A549 (cell line): ENCODE measurements at regions not wholly inside any gene's neighbourhood (a gene's known extent, or its start where the extent isn't known, plus 50 kb on each side); places are given as distances from the start of the nearest gene placed in this dataset.

Experiments
- ATAC-seq, 2 experiments: fragments of 200-7000 bp in 1 of 2; fragments of >200 bp in 1 of 2; cut with Nextera tagmentation in 1 of 2; cut with Tn5 transposase in 1 of 2; 3 replicates each; pipeline versions ENCODE4 v1.8.0 to v1.9.1; 2018 to 2020; ENCODE audit warnings: mild to moderate bottlenecking in 1 of 2, moderate library complexity in 1 of 2
- CTCF ChIA-PET: fragments of 300-600 bp; sonication (Branson Sonifier 250); formaldehyde crosslinking; extraction: SDS; loops from one replicate; lab custom pipeline; 2021; ENCODE audit warnings: antibody characterized with exemption, inconsistent platforms; lab: Yijun Ruan, JAX
- POLR2A ChIA-PET: fragments of 350-600 bp; formaldehyde crosslinking; extraction: SDS; loops from one replicate; lab custom pipeline; 2021; ENCODE audit warnings: antibody characterized with exemption, inconsistent platforms; lab: Yijun Ruan, JAX
- DNase-seq, 2 experiments: peaks; one replicate each; pipeline versions ENCODE4 v3.0.0 to v3.0.0-alpha.2; 2011 to 2016; ENCODE audit warnings: low read depth in 1 of 2, low spot score in 1 of 2
- FAIRE-seq: peaks from 2 replicates; lab custom pipeline; 2011; peaks lifted over from hg19 to GRCh38; lab: Jason Lieb, UNC
- H3K27ac ChIP-seq, 2 experiments: fragments of >200 bp; sonication (Bioruptor Twin); formaldehyde crosslinking; 3 replicates each; pipeline ENCODE4 v1.5.1; 2016 to 2017
- H3K4me1 ChIP-seq: fragments of >200 bp; sonication (Bioruptor Twin); formaldehyde crosslinking; 3 replicates; pipeline ENCODE4 v1.6.1; 2016
- H3K4me2 ChIP-seq: fragments of >200 bp; sonication (Bioruptor Twin); formaldehyde crosslinking; 3 replicates; pipeline ENCODE4 v1.6.1; 2016
- H3K4me3 ChIP-seq: fragments of >200 bp; sonication (Bioruptor Twin); formaldehyde crosslinking; 3 replicates; pipeline ENCODE4 v1.5.1; 2016
- H3K9me3 ChIP-seq: fragments of >200 bp; sonication (Bioruptor Twin); formaldehyde crosslinking; 3 replicates; pipeline ENCODE4 v1.6.1; 2016
- BHLHE40 ChIP-seq: IDR thresholded peaks from 2 replicates; pipeline ENCODE4 v1.6.1; 2012; ENCODE audit warnings: low read depth, low read length, inconsistent platforms
- CBX2 ChIP-seq: fragments of 200-600 bp; sonication (generic); IDR thresholded peaks from 2 replicates; pipeline ENCODE4 v1.6.1; 2016; ENCODE audit warnings: low read depth, mild to moderate bottlenecking, borderline replicate concordance
- CBX8 ChIP-seq: fragments of 200-600 bp; sonication (generic); IDR thresholded peaks from 2 replicates; pipeline ENCODE4 v1.6.1; 2016
- CHD2 ChIP-seq: fragments of 150-350 bp; IDR thresholded peaks from 2 replicates; pipeline ENCODE4 v1.6.1; 2014; ENCODE audit warnings: low read length; ENCODE audit not compliant: partially characterized antibody
- CHD4 ChIP-seq: fragments of 200-600 bp; sonication (generic); IDR thresholded peaks from 2 replicates; pipeline ENCODE4 v1.6.1; 2016; ENCODE audit warnings: antibody characterized with exemption, mild to moderate bottlenecking, borderline replicate concordance
- HOXA7 ChIP-seq: fragments of 250-450 bp; sonication (Bioruptor Pico); IDR thresholded peaks from 2 replicates; pipeline ENCODE4 v1.5.0; 2020; ENCODE audit warnings: mild to moderate bottlenecking, moderate library complexity
- MAFK ChIP-seq: fragments of 450-650 bp; IDR thresholded peaks from 2 replicates; pipeline ENCODE4 v1.6.1; 2014; ENCODE audit not compliant: partially characterized antibody
- MYC ChIP-seq: IDR thresholded peaks from 2 replicates; pipeline ENCODE4 v1.6.1; 2012; ENCODE audit warnings: mild to moderate bottlenecking, inconsistent platforms, low read length, improper control_type of control experiment, borderline replicate concordance
- NFE2L2 ChIP-seq: fragments of 150-350 bp; conservative IDR thresholded peaks from 2 replicates; pipeline ENCODE4 v1.6.1; 2014; ENCODE audit warnings: low read length
- PHF8 ChIP-seq: fragments of 200-600 bp; sonication (generic); IDR thresholded peaks from 2 replicates; pipeline ENCODE4 v1.6.1; 2016; ENCODE audit warnings: low read depth, mild to moderate bottlenecking, antibody characterized with exemption, moderate library complexity, borderline replicate concordance
- RAD21 ChIP-seq, 2 experiments: fragments of >200 bp in 1 of 2; sonication (Bioruptor Twin) in 1 of 2; formaldehyde crosslinking in 1 of 2; IDR thresholded peaks in 1 of 2; conservative IDR thresholded peaks in 1 of 2; 2 replicates in 1 of 2; 3 replicates in 1 of 2; pipeline ENCODE4 v1.6.1; 2012 to 2018; ENCODE audit warnings: inconsistent platforms in 1 of 2
- RARB ChIP-seq: fragments of 250-450 bp; sonication (Bioruptor Pico); IDR thresholded peaks from 2 replicates; pipeline ENCODE4 v1.8.0; 2021; ENCODE audit warnings: mild to moderate bottlenecking, moderate library complexity
- RFX5 ChIP-seq: fragments of 450-650 bp; IDR thresholded peaks from 2 replicates; pipeline ENCODE4 v1.7.1; 2014; ENCODE audit warnings: antibody characterized with exemption, mild to moderate bottlenecking, moderate library complexity
- TP53 ChIP-seq: fragments of 250-450 bp; sonication (Bioruptor Pico); IDR thresholded peaks from 2 replicates; pipeline ENCODE4 v1.5.0; 2021; ENCODE audit warnings: mild to moderate bottlenecking, moderate library complexity
- ZFP36 ChIP-seq: fragments of 450-650 bp; IDR thresholded peaks from 2 replicates; pipeline ENCODE4 v1.6.1; 2014; ENCODE audit warnings: borderline replicate concordance; ENCODE audit not compliant: partially characterized antibody
- ZNF302 ChIP-seq: fragments of 250-450 bp; sonication (Bioruptor Pico); IDR thresholded peaks from 2 replicates; pipeline ENCODE4 v1.9.0; 2021; ENCODE audit warnings: inconsistent platforms, mild to moderate bottlenecking, moderate library complexity
- WGBS: methylation state at CpG from one replicate; pipeline ENCODE4 v1.1.6; 2017; ENCODE audit errors: missing lambda C conversion rate; 5-methylcytosine and 5-hydroxymethylcytosine counted together
- TF ChIP-seq, protein P1 (sequence below): fragments of 200-600 bp; sonication (generic); IDR thresholded peaks from 2 replicates; pipeline ENCODE4 v1.6.1; 2016; ENCODE audit warnings: antibody characterized with exemption, mild to moderate bottlenecking, moderate library complexity
- TF ChIP-seq, protein P2 (sequence below): fragments of >200 bp; sonication (Bioruptor Twin); formaldehyde crosslinking; IDR thresholded peaks from 3 replicates; pipeline ENCODE4 v1.5.1; 2016
- TF ChIP-seq, protein P3 (sequence below): IDR thresholded peaks from 2 replicates; pipeline ENCODE4 v1.6.1; 2012; ENCODE audit warnings: low read depth, borderline replicate concordance

DNA sequence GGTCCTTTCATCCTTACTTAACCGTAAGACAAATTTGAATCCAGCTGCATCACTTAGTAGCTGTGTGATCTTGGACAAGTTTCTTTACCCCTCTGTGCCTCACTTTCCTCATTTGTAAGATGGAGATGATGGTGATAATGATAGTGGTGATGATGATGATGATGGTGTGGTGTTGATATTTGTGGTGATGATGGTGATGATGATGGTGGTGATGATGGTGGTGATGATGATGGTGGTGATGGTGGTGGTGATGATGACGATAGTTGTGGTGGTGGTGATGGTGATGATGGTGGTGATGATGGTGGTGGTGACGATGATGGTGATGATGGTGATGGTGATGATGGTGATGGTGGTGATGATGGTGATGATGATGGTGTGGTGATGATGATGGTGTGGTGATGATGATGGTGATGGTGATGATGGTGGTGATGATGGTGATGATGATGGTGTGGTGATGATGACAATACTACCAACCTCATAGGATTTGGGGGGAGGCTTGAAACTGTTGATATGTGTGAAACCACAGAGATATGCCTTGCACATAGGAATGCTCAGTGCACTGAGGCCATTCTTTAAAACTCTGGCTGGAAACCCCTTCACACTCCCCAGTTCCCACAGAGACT is 233.2 kb downstream of the LY86 start:
- POLR2A ChIA-PET: interaction anchor here (0.7 kb wide), 1 partner anchor 386 kb away, joined by 3 read pairs; no protein-coding TSS in a partner anchor
- Histone ChIP-seq H3K4me2 (no peak overlapping the region), H3K4me1 (no peaks in the 10 kb centered on the region), H3K4me3 (no peak overlapping the region), H3K27ac (no peak overlapping the region), H3K9me3 (no peaks in the 10 kb centered on the region)
- no peak for DNase-seq
- TF ChIP-seq ZNF302 (CRISPR knock-in tag) (no peak), TP53 (no peak), ZFP36 (no peak), RAD21 (conservative IDR thresholded peaks at IDR 0.05 in 1 of 2, IDR thresholded peaks at IDR 0.05 in 1 of 2) (no peak), CHD2 (no peak), HOXA7 (CRISPR knock-in tag) (no peak), PHF8 (no peak), CBX2 (no peak), CHD4 (no peak), CBX8 (no peak)
- TF ChIP-seq, protein P1, sequence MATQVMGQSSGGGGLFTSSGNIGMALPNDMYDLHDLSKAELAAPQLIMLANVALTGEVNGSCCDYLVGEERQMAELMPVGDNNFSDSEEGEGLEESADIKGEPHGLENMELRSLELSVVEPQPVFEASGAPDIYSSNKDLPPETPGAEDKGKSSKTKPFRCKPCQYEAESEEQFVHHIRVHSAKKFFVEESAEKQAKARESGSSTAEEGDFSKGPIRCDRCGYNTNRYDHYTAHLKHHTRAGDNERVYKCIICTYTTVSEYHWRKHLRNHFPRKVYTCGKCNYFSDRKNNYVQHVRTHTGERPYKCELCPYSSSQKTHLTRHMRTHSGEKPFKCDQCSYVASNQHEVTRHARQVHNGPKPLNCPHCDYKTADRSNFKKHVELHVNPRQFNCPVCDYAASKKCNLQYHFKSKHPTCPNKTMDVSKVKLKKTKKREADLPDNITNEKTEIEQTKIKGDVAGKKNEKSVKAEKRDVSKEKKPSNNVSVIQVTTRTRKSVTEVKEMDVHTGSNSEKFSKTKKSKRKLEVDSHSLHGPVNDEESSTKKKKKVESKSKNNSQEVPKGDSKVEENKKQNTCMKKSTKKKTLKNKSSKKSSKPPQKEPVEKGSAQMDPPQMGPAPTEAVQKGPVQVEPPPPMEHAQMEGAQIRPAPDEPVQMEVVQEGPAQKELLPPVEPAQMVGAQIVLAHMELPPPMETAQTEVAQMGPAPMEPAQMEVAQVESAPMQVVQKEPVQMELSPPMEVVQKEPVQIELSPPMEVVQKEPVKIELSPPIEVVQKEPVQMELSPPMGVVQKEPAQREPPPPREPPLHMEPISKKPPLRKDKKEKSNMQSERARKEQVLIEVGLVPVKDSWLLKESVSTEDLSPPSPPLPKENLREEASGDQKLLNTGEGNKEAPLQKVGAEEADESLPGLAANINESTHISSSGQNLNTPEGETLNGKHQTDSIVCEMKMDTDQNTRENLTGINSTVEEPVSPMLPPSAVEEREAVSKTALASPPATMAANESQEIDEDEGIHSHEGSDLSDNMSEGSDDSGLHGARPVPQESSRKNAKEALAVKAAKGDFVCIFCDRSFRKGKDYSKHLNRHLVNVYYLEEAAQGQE: no peak
- TF ChIP-seq, protein P2, sequence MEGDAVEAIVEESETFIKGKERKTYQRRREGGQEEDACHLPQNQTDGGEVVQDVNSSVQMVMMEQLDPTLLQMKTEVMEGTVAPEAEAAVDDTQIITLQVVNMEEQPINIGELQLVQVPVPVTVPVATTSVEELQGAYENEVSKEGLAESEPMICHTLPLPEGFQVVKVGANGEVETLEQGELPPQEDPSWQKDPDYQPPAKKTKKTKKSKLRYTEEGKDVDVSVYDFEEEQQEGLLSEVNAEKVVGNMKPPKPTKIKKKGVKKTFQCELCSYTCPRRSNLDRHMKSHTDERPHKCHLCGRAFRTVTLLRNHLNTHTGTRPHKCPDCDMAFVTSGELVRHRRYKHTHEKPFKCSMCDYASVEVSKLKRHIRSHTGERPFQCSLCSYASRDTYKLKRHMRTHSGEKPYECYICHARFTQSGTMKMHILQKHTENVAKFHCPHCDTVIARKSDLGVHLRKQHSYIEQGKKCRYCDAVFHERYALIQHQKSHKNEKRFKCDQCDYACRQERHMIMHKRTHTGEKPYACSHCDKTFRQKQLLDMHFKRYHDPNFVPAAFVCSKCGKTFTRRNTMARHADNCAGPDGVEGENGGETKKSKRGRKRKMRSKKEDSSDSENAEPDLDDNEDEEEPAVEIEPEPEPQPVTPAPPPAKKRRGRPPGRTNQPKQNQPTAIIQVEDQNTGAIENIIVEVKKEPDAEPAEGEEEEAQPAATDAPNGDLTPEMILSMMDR: no peak
- TF ChIP-seq, protein P3, sequence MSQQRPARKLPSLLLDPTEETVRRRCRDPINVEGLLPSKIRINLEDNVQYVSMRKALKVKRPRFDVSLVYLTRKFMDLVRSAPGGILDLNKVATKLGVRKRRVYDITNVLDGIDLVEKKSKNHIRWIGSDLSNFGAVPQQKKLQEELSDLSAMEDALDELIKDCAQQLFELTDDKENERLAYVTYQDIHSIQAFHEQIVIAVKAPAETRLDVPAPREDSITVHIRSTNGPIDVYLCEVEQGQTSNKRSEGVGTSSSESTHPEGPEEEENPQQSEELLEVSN: no peak
- FAIRE-seq: no peak
- ATAC-seq: no peak
- 46% methylated on average over 3 of the region's 3 CpGs for WGBS
- CTCF ChIA-PET: no interaction called here

DNA sequence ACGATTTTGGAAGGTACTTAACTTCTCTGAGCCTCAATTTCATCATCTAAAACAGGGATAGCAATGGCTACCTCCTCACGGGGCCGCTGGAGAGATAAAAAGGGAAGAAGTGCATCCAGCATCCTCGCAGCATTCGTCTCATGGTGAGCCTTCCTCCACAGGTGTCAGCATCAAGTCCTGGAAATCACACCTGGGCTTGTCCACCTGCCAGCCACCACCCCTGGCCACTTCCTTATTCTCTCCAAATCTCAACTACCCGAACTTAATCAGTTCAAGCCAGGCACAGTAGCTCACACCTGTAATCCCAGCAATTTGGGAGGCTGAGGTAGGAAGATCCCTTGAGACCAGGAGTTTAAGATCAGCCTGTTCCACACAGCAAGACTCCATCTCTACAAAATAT is 234.5 kb downstream of the LY86 start:
- Histone ChIP-seq H3K4me1 (no peaks in the 10 kb centered on the region), H3K27ac (no peak overlapping the region), H3K4me3 (no peak overlapping the region), H3K9me3 (no peaks in the 10 kb centered on the region), H3K4me2 (no peak overlapping the region)
- TF ChIP-seq RFX5 (no peak), MYC (no peak), MAFK (no peak), BHLHE40 (no peak), RARB (CRISPR knock-in tag) (no peak), RAD21 (conservative IDR thresholded peaks at IDR 0.05 in 1 of 2, IDR thresholded peaks at IDR 0.05 in 1 of 2) (no peak), NFE2L2 (no peak)
- WGBS: 37% methylated on average over 6 of the region's 6 CpGs
- CTCF ChIA-PET: no interaction called here
- FAIRE-seq (no peak), ATAC-seq (no peak), DNase-seq (no peak)
- POLR2A ChIA-PET: no interaction called here
